HG03159 (cell line): ENCODE measurements at regions not wholly inside any gene's neighbourhood (a gene's known extent, or its start where the extent isn't known, plus 50 kb on each side); places are given as distances from the start of the nearest gene placed in this dataset.

Experiments
- ATAC-seq: cut with Tn5 transposase; IDR thresholded peaks from one replicate; pipeline ENCODE4 v1.9.1; 2021; ENCODE audit warnings: mild to moderate bottlenecking, moderate library complexity; ENCODE audit not compliant: unreplicated experiment

DNA sequence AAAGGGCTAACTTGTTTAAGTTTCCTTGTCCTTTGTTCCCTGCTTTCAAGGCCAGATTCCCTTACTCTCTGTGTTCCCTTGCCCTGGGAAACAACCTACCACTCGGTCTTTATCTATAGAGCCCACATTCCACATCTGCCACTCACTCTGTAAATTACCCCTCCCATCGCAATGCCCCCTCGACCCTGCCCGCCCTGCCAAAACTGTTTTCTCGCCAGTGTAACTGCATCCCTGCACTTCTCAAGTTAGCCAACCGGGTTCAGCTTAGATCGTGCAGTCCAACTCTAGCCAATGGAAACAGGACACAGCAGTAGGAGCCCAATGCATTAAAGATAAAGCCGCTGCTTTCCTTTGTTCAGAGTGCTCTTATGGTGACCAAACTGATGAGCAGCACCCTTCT is 263.6 kb downstream of the TBL1XR1 start:
- ATAC-seq: no peak

- no peak for ATAC-seq
Observed at GRCh38 chr3:176932433-176932832, 264.8 kb downstream of the TBL1XR1 start.

DNA sequence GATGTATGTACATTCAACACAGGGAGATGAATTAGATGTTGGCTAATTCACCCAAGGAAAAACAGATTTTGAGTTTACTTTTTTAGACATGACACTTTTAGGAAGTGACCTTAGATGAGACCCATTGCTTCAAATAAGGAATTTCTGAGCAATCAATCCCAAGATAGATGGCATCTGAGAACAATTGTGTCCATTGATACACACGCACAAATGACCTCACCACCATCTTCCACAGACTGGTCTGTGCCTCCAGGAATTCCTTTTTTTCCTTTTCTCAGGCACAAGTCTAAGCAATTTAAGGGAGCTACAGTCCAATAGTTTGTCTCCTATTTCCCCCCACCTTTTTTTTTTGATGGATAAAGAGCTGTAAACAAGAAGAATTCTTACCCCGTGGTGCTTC is 265.3 kb downstream of the TBL1XR1 start:
- no peak for ATAC-seq

DNA sequence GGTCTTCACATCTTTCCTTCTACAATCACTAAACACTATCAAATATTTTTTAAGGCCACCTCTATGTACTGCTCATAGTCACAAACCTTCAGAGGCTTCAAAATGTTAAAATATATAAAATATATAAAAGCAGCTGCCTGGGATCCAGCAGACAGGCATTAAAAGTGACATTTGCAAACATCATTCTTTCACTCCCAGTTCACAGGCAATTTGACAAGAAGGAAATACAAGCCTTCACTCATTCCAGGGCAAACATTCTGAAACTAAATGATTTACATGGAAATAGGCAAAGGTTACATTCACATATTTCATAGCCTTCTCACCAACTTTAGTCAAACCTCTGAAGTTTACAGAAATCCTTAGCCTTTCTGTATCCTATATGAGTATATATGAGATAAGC is 266.3 kb downstream of the TBL1XR1 start:
- no peak for ATAC-seq

- ATAC-seq: no peak
Observed at GRCh38 chr3:176928582-176928931, 268.7 kb downstream of the TBL1XR1 start.

DNA sequence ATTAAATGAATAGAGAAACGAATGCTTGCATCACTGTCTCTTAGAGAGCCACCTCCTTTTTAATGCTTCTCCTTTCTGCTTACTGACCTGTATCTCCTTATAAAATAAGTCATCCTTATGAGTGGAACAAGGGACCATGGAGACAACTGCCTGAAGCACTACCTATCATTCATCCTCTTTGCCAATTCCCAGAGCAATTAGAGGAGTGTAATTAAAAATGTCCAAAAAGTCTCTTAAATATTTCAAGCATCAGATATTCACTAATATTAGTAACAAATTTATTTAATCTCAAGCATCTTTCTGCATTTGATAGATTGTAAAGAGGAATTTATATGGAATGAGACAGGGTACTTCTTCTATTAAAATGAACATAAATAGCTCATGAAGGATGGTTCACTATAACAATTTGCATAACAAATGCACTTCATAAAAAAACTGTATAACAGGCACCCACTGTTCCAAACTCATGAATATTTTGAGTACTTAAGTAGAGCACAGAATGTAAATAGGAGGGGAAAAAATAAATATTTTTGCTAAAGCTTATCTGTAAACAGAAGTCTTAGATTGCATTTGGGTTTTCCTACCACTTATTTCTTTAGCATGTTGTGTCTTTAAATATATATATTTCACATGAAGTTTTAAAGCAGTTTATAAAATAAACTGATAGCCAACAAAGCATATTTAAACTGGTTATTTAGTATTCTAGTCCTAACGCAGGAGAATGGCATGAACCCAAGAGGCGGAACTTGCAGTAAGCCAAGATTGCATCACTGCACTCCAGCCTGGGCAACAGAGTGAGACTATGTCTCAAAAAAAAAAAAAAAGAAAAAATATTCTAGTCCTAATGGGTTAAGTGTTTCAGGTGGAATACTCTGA is 269.3 kb downstream of the TBL1XR1 start:
- ATAC-seq: no peak

- no peak for ATAC-seq
Observed at GRCh38 chr3:176927280-176927679, 270.0 kb downstream of the TBL1XR1 start.

DNA sequence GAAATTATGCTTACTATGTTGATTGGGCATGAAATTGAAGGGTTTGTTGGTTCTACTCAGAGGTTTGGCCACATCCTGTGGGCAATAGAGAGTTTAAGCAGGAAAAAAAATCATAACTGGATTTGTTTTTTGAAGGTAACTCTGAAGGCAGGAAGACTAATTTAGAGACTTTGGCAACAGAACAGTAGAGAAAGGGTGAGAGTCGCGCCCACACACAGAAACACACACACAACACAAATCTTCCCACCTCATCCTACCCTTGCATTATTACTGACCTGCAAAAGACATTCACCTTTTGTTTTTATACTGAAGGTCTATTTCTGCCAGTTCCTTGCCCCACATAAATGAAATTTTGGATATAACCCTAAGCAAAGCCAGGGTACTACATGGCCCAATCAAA is 270.6 kb downstream of the TBL1XR1 start:
- no peak for ATAC-seq

DNA sequence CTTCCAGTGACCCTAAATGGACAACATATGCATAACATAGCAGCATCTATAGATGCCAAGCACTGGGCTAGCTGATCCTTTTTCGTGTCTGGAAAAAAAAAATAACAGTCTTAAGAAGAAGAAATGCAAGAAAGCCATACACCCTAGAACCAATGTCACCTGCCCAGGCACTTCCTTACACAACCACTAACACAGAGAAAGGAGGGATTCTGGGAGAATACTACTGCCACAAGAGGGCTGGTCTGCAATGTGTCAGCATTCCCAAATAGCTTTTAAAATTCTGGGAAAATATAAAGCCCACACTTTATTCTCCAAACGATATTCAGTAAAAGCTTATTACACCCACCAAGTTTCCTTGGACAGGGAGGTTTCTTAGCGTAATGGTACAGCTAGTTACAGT is 271.2 kb downstream of the TBL1XR1 start:
- ATAC-seq: no peak

GRCh38 chr3:176920766-176921160 is 276.5 kb downstream of the TBL1XR1 start:
- ATAC-seq: no peak

- ATAC-seq: no peak
Observed at GRCh38 chr3:176919836-176920765, 277.2 kb downstream of the TBL1XR1 start.

- no peak for ATAC-seq
Observed at GRCh38 chr3:176916777-176917176, 280.5 kb downstream of the TBL1XR1 start.

DNA sequence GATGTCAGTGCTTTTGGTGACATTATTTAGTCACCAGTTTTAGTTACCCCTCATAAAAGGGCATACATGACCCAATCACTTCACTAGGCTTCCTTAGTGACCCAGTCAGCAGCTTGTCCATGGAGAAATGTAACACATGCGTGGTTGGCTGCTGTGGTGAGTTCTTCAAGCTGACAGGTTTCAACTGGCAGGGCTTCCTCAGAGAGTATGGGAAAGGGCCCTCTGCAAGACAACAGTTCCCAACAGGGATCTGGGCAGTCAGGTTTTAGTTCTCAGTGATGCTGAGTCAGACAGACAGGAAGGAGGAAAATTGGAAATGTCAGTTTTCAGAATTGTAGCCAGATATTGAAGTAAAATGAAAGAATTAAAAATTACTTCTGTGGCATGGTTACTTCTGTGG is 282.5 kb downstream of the TBL1XR1 start:
- ATAC-seq: no peak

GRCh38 chr3:176911579-176911978 is 285.7 kb downstream of the TBL1XR1 start:
- no peak for ATAC-seq

DNA sequence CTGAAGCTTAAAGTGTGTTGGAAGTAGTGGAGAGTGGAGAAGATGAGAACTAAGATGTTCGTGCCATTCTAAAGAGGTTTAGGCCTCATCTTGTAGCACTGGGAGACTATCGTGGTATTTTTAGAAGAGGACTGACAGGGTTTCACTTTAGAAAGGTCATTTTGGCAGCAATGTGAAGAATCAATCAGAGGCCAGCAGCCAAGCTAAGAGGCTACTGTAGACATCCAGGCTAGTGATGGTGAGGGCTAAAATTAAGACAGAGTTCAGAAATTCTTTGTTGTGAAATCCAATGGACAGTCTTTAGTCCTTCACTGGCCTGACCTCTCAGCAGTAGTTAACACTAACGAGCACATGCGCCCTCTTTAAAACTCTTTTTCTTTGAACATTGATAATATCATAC is 288.2 kb downstream of the TBL1XR1 start:
- ATAC-seq: no peak

- ATAC-seq: no peak
Observed at GRCh38 chr3:176906046-176906905, 291.0 kb downstream of the TBL1XR1 start.

GRCh38 chr3:176905331-176905730 is 292.0 kb downstream of the TBL1XR1 start:
- no peak for ATAC-seq

- ATAC-seq: no peak
Observed at GRCh38 chr3:176904506-176904905, 292.8 kb downstream of the TBL1XR1 start.

- ATAC-seq: no peak
Observed at GRCh38 chr3:176896640-176897039, 300.6 kb downstream of the TBL1XR1 start.

- ATAC-seq: no peak
Observed at GRCh38 chr3:176896165-176896564, 301.1 kb downstream of the TBL1XR1 start.

DNA sequence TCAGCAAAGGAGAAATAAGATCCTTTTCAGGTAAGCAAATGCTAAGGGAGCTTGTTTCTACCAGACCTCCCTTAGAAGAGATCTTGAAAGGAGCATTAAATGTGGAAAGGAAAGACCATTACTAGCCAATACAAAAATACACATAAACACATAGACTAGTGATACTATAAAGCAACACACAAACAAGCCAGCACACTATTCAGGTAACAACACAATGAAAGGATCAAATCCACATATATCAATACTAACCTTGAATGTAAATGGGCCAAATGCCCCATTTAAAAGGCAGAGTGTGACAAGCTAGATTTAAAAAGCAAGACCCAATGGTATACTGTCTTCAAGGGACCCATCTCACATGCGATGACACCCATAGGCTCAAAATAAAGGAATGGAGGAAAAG is 317.6 kb downstream of the TBL1XR1 start:
- ATAC-seq: no peak
